Endothelial cell of umbilical vein (primary cell): ENCODE measurements at regions not wholly inside any gene's neighbourhood (a gene's known extent, or its start where the extent isn't known, plus 50 kb on each side); places are given as distances from the start of the nearest gene placed in this dataset.

Experiments
- BruUV-seq: library from RNA; stranded (reverse); fragments of 400-500 nt; replicated peaks from 2 replicates; lab custom pipeline; 2021; lab: Mats Ljungman, UMichigan
- CTCF ChIA-PET: fragments of 300-600, 350-600 bp; sonication (Branson Sonifier 250); formaldehyde crosslinking; loops from one replicate; lab custom pipeline; 2021; ENCODE audit warnings: antibody characterized with exemption, inconsistent platforms; lab: Charles Lee
- POLR2A ChIA-PET: fragments of 300-600, 350-600 bp; sonication (Branson Sonifier 250); formaldehyde crosslinking; loops from one replicate; lab custom pipeline; 2021; ENCODE audit warnings: antibody characterized with exemption, inconsistent platforms; lab: Charles Lee
- DNase-seq: peaks from one replicate; pipeline ENCODE4 v3.0.0-alpha.2; 2011; ENCODE audit warnings: low read depth, low spot score
- FAIRE-seq: peaks from 2 replicates; lab custom pipeline; 2011; peaks lifted over from hg19 to GRCh38; lab: Jason Lieb, UNC
- H2AFZ ChIP-seq: 2 replicates; pipeline ENCODE4 v1.6.0; 2012; ENCODE audit warnings: low read depth, low read length, control low read depth, inconsistent platforms
- H3K27ac ChIP-seq: 2 replicates; pipeline ENCODE4 v1.5.1; 2011; ENCODE audit warnings: low read depth, mild to moderate bottlenecking, control low read depth, low read length, moderate library complexity; ENCODE audit not compliant: insufficient read depth
- H3K27me3 ChIP-seq, 2 experiments: 2 replicates each; pipeline versions ENCODE4 v1.6.0 to v1.6.1; 2011; ENCODE audit warnings: low read length in 2 of 2, mixed read lengths in 1 of 2; ENCODE audit not compliant: control insufficient read depth in 2 of 2, insufficient read depth in 2 of 2
- H3K36me3 ChIP-seq, 2 experiments: 2 replicates in 1 of 2; 3 replicates in 1 of 2; pipeline ENCODE4 v1.5.1; 2011; ENCODE audit warnings: low read length in 2 of 2, mild to moderate bottlenecking in 1 of 2, moderate library complexity in 1 of 2; ENCODE audit not compliant: control insufficient read depth in 2 of 2, insufficient read depth in 2 of 2; ENCODE audit errors: extremely low read depth in 1 of 2
- H3K4me1 ChIP-seq: 3 replicates; pipeline ENCODE4 v1.5.1; 2011; ENCODE audit warnings: mild to moderate bottlenecking, low read length; ENCODE audit not compliant: control insufficient read depth, insufficient read depth; ENCODE audit errors: extremely low read depth
- H3K4me2 ChIP-seq: 2 replicates; pipeline ENCODE4 v1.6.1; 2011; ENCODE audit warnings: low read length, control low read depth, mixed read lengths; ENCODE audit not compliant: insufficient read depth
- H3K4me3 ChIP-seq, 3 experiments: fragments of 200-600 bp in 1 of 3; sonication (generic), shearing (Covaris generic) in 1 of 3; replicated peaks in 1 of 3; 2 replicates each; pipeline ENCODE4 v1.5.1; 2011 to 2016; ENCODE audit warnings: control low read depth in 3 of 3, low read length in 3 of 3, mild to moderate bottlenecking in 2 of 3, inconsistent platforms in 1 of 3, low read depth in 1 of 3, moderate library complexity in 1 of 3; ENCODE audit not compliant: insufficient read depth in 1 of 3
- H3K79me2 ChIP-seq: 2 replicates; pipeline ENCODE4 v1.6.0; 2012; ENCODE audit warnings: low read length, inconsistent platforms; ENCODE audit not compliant: control insufficient read depth, insufficient read depth
- H3K9ac ChIP-seq: replicated peaks from 2 replicates; pipeline ENCODE3; 2011; ENCODE audit warnings: low read length, control low read depth; ENCODE audit not compliant: insufficient read depth; ENCODE audit errors: extremely low read depth
- H3K9me1 ChIP-seq: replicated peaks from 3 replicates; pipeline ENCODE4 v1.6.0; 2011; ENCODE audit warnings: mild to moderate bottlenecking, low read length; ENCODE audit not compliant: control insufficient read depth, insufficient read depth; ENCODE audit errors: extremely low read depth
- H3K9me3 ChIP-seq: replicated peaks from 2 replicates; pipeline ENCODE4 v1.5.1; 2012; ENCODE audit warnings: low read length, inconsistent platforms; ENCODE audit not compliant: control insufficient read depth, insufficient read depth
- H4K20me1 ChIP-seq: replicated peaks from 2 replicates; pipeline ENCODE3; 2011; ENCODE audit warnings: mild to moderate bottlenecking, low read length; ENCODE audit not compliant: control insufficient read depth, insufficient read depth; ENCODE audit errors: extremely low read depth
- CTCF ChIP-seq, 2 donors: IDR thresholded peaks; 1 replicate in 1 of 2; 2 replicates in 1 of 2; pipeline ENCODE4 v1.5.1; 2011; ENCODE audit warnings: low read length in 2 of 2, mild to moderate bottlenecking in 2 of 2, moderate library complexity in 2 of 2, control low read depth in 1 of 2, inconsistent platforms in 1 of 2, low read depth in 1 of 2; ENCODE audit not compliant: insufficient read depth in 1 of 2; ENCODE audit errors: extremely low read depth in 1 of 2
- EZH2 ChIP-seq: IDR thresholded peaks from 2 replicates; pipeline ENCODE4 v1.6.1; 2012; ENCODE audit warnings: borderline replicate concordance, low read depth, mild to moderate bottlenecking, moderate library complexity, low read length, inconsistent platforms; ENCODE audit not compliant: severe bottlenecking
- FOS ChIP-seq: IDR thresholded peaks from 2 replicates; pipeline ENCODE4 v1.6.1; 2011; ENCODE audit warnings: mild to moderate bottlenecking, low read length, moderate library complexity, borderline replicate concordance; ENCODE audit not compliant: insufficient read depth
- GATA2 ChIP-seq: IDR thresholded peaks from 2 replicates; pipeline ENCODE4 v1.7.0; 2011; ENCODE audit warnings: low read depth, mild to moderate bottlenecking, moderate library complexity, mixed read lengths, low read length; ENCODE audit not compliant: insufficient read length, insufficient read depth
- JUN ChIP-seq: IDR thresholded peaks from 2 replicates; pipeline ENCODE4 v1.6.1; 2011; ENCODE audit warnings: borderline replicate concordance, low read depth; ENCODE audit not compliant: insufficient read length, insufficient read depth
- MAX ChIP-seq: IDR thresholded peaks from 2 replicates; pipeline ENCODE4 v1.6.1; 2011; ENCODE audit not compliant: insufficient read depth, insufficient read length
- MYC ChIP-seq: IDR thresholded peaks from one replicate; pipeline ENCODE4 v1.6.1; 2011; ENCODE audit warnings: mild to moderate bottlenecking, low read depth, low read length
- POLR2A ChIP-seq: IDR thresholded peaks from 2 replicates; pipeline ENCODE4 v1.6.1; 2012; ENCODE audit warnings: low read depth, mild to moderate bottlenecking, control low read depth, low read length
- POLR2AphosphoS5 ChIP-seq: IDR thresholded peaks from 2 replicates; pipeline ENCODE4 v1.6.1; 2012; ENCODE audit warnings: low read depth, mild to moderate bottlenecking, control low read depth, low read length, moderate library complexity; ENCODE audit not compliant: insufficient read depth
- dilution Hi-C: fragments of 300-500 bp; cut with MboI; formaldehyde crosslinking; loops from one replicate; pipeline ENCODE4 v1.15.0; 2019; ENCODE audit warnings: low sequenced_read_pairs; ENCODE audit not compliant: extremely low pct_ligation_motif_present
- intact Hi-C: fragments of 100-400 bp; cut with micrococcal nuclease; formaldehyde crosslinking; loops from one replicate; pipeline ENCODE4 v1.10.0; 2022

- Histone ChIP-seq H4K20me1 (no peaks in the 10 kb centered on the region), H3K9me1 (no peaks in the 10 kb centered on the region), H3K4me3 (no peak overlapping the region), H3K4me1 (no peaks in the 10 kb centered on the region), H3K4me2 (no peak overlapping the region), H3K27ac (no peak overlapping the region), H3K9ac (no peak overlapping the region), H3K36me3 (no peaks in the 10 kb centered on the region), H3K27me3 (no peaks in the 10 kb centered on the region), H3K9me3 (no peaks in the 10 kb centered on the region), H2AFZ (no peak overlapping the region), H3K79me2 (no peaks in the 10 kb centered on the region)
- dilution Hi-C loops (no loop called here), intact Hi-C loops (loop anchor here (2.0 kb wide), 1 partner anchor 75 kb away; no protein-coding TSS in a partner anchor)
- no peak for FAIRE-seq
- no peak for DNase-seq
- CTCF ChIA-PET, result no interaction called here
- TF ChIP-seq POLR2A, result no peak
- POLR2A ChIA-PET, result no interaction called here
- no TSS peak for BruUV-seq
Measured at GRCh38 chr2:52022006-52022405, 990.1 kb upstream of the NRXN1 start.

DNA sequence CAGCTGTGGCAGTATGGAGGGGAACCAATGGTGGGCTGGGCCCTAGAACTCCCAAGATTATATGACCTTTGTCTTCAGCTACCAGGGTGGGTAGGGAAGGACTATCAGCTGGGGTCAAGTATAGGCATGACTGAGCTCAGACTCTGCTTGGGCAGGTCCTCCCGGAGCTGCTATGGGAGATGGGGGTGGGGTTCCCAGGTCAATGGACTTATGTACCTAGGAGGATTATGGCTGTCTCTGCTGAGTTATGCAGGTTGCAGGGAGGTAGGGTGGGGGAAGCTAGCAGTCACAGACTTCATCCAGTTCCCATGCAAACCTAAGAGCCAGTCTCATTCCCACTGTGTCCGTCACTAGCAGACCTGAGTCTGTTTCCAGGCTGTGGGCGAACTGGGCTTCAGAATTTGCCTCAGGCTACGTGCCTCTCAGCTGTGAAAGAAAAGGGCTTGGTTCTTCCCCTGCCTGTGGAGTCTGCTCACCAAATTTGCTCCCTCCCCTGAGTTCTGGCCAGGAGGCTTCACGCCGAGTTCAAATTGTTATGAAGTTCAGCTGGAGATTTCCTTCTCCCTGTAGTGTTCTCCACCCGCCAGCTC, 985.8 kb upstream of the NRXN1 start:
- H3K9me1 ChIP-seq, result no peaks in the 10 kb centered on the region

More for the DNA sequence above, 985.8 kb upstream of the NRXN1 start:
- no peaks in the 10 kb centered on the region for H3K79me2 ChIP-seq
- H2AFZ ChIP-seq, result no peak overlapping the region
- H3K4me3 ChIP-seq, result no peak overlapping the region
- H3K4me2 ChIP-seq, result no peak overlapping the region
- H3K9ac ChIP-seq, result no peak overlapping the region
- H3K4me1 ChIP-seq, result no peaks in the 10 kb centered on the region
- dilution Hi-C loops (no loop called here), intact Hi-C loops (no loop called here)
- H3K36me3 ChIP-seq, result no peaks in the 10 kb centered on the region
- DNase-seq (no peak), FAIRE-seq (no peak)
- no TSS peak for BruUV-seq
- no peak for TF ChIP-seq MYC
- no peak for TF ChIP-seq FOS
- no peak for TF ChIP-seq EZH2
- no peak for TF ChIP-seq GATA2
- no peak for TF ChIP-seq CTCF (IDR thresholded peaks at IDR 0.05; ENCODE audit: extremely low read depth in 1 of 2, insufficient read depth in 1 of 2, low read depth in 1 of 2, low read length in 2 of 2)
- no peak for TF ChIP-seq POLR2A
- no peak for TF ChIP-seq JUN
- no peak for TF ChIP-seq POLR2AphosphoS5
- TF ChIP-seq MAX, result no peak
- H3K9me3 ChIP-seq, result no peaks in the 10 kb centered on the region
- POLR2A ChIA-PET, result no interaction called here
- H3K27ac ChIP-seq, result no peak overlapping the region
- no peaks in the 10 kb centered on the region for H4K20me1 ChIP-seq
- H3K27me3 ChIP-seq, result no peaks in the 10 kb centered on the region
- CTCF ChIA-PET, result no interaction called here
